WTC11 (cell line): ENCODE measurements at regions not wholly inside any gene's neighbourhood (a gene's known extent, or its start where the extent isn't known, plus 50 kb on each side); places are given as distances from the start of the nearest gene placed in this dataset.

Source experiments
- ATAC-seq: fragments of 200-7000 bp; cut with Tn5 transposase; 2 replicates; pipeline ENCODE4 v1.10.0; 2021; ENCODE audit warnings: mild to moderate bottlenecking, moderate library complexity
- CTCF ChIA-PET: fragments of 300-600 bp; sonication (Branson Sonifier 250); formaldehyde crosslinking; loops from one replicate; lab custom pipeline; 2021; ENCODE audit warnings: antibody characterized with exemption; lab: Charles Lee
- POLR2A ChIA-PET: fragments of 350-600 bp; sonication (Branson Sonifier 250); formaldehyde crosslinking; loops from one replicate; lab custom pipeline; 2021; ENCODE audit warnings: antibody characterized with exemption; lab: Charles Lee
- DNase-seq: peaks from one replicate; pipeline ENCODE4 v3.0.0; 2021; ENCODE audit warnings: low spot score
- H3K27ac Mint-ChIP-seq: 2 replicates; pipeline ENCODE4 v1.8.0; 2021; ENCODE audit warnings: mixed read lengths
- H3K27me3 Mint-ChIP-seq: 2 replicates; pipeline ENCODE4 v1.8.0; 2021; ENCODE audit warnings: low read depth, mild to moderate bottlenecking, moderate library complexity, mixed read lengths
- H3K36me3 Mint-ChIP-seq: 2 replicates; pipeline ENCODE4 v1.8.0; 2021; ENCODE audit warnings: mixed read lengths
- H3K4me1 Mint-ChIP-seq: 2 replicates; pipeline ENCODE4 v1.8.0; 2022; ENCODE audit warnings: mixed read lengths
- H3K4me3 Mint-ChIP-seq: 2 replicates; pipeline ENCODE4 v1.8.0; 2021; ENCODE audit warnings: mild to moderate bottlenecking, moderate library complexity, mixed read lengths
- H3K9me3 Mint-ChIP-seq: 2 replicates; pipeline ENCODE4 v1.8.0; 2021; ENCODE audit warnings: mixed read lengths
- E2F1 ChIP-seq: sonication (generic); formaldehyde crosslinking; IDR thresholded peaks from 2 replicates; pipeline ENCODE4 v1.8.0; 2022; ENCODE audit warnings: mild to moderate bottlenecking, missing genetic modification reagents
- ELF4 ChIP-seq: sonication (generic); formaldehyde crosslinking; IDR thresholded peaks from 2 replicates; pipeline ENCODE4 v1.8.1; 2022; ENCODE audit warnings: low read depth, mild to moderate bottlenecking, moderate library complexity, missing genetic modification reagents
- HMGA2 ChIP-seq: fragments of 250-450 bp; sonication (Bioruptor Pico); IDR thresholded peaks from 2 replicates; pipeline ENCODE4 v1.4.0; 2021; ENCODE audit warnings: mild to moderate bottlenecking, moderate library complexity
- NR1H2 ChIP-seq: sonication (generic); formaldehyde crosslinking; IDR thresholded peaks from 2 replicates; pipeline ENCODE4 v1.9.0; 2021; ENCODE audit warnings: mild to moderate bottlenecking, moderate library complexity, missing genetic modification reagents
- NR2C2 ChIP-seq: sonication (generic); formaldehyde crosslinking; IDR thresholded peaks from 2 replicates; pipeline ENCODE4 v1.8.0; 2022; ENCODE audit warnings: mild to moderate bottlenecking, missing genetic modification reagents
- PRRX2 ChIP-seq: fragments of 250-450 bp; sonication (Bioruptor Pico); IDR thresholded peaks from 2 replicates; pipeline ENCODE4 v1.8.0; 2021; ENCODE audit warnings: mild to moderate bottlenecking
- SMAD3 ChIP-seq: sonication (generic); formaldehyde crosslinking; IDR thresholded peaks from 2 replicates; pipeline ENCODE4 v1.8.0; 2022; ENCODE audit warnings: missing genetic modification reagents, mild to moderate bottlenecking, borderline replicate concordance
- TCF7 ChIP-seq: sonication (generic); formaldehyde crosslinking; IDR thresholded peaks from 2 replicates; pipeline ENCODE4 v1.8.0; 2022; ENCODE audit warnings: mild to moderate bottlenecking, low read depth, missing genetic modification reagents, moderate library complexity
- TEAD1 ChIP-seq: sonication (generic); formaldehyde crosslinking; IDR thresholded peaks from 2 replicates; pipeline ENCODE4 v1.8.0; 2022; ENCODE audit warnings: mild to moderate bottlenecking, missing genetic modification reagents
- TEAD4 ChIP-seq: sonication (generic); formaldehyde crosslinking; IDR thresholded peaks from 2 replicates; pipeline ENCODE4 v1.8.0; 2022; ENCODE audit warnings: mild to moderate bottlenecking, missing genetic modification reagents
- ZNF121 ChIP-seq: sonication (generic); formaldehyde crosslinking; IDR thresholded peaks from 2 replicates; pipeline ENCODE4 v1.8.0; 2023; ENCODE audit warnings: missing genetic modification reagents
- ZNF416 ChIP-seq: fragments of 250-450 bp; sonication (Bioruptor Pico); IDR thresholded peaks from 2 replicates; pipeline ENCODE4 v1.9.0; 2021; ENCODE audit warnings: mild to moderate bottlenecking, inconsistent platforms
- ZSCAN18 ChIP-seq: fragments of 250-450 bp; sonication (Bioruptor Pico); IDR thresholded peaks from 2 replicates; pipeline ENCODE4 v2.1.2; 2022; ENCODE audit warnings: mild to moderate bottlenecking, moderate library complexity
- TF ChIP-seq, protein P1 (sequence below): sonication (generic); formaldehyde crosslinking; IDR thresholded peaks from 2 replicates; pipeline ENCODE4 v1.8.0; 2023; ENCODE audit warnings: mild to moderate bottlenecking, missing genetic modification reagents
- TF ChIP-seq, protein P2 (sequence below): sonication (generic); formaldehyde crosslinking; IDR thresholded peaks from 2 replicates; pipeline ENCODE4 v1.8.0; 2023; ENCODE audit warnings: missing genetic modification reagents
- TF ChIP-seq, protein P3 (sequence below): fragments of 250-450 bp; sonication (Bioruptor Pico); IDR thresholded peaks from 2 replicates; pipeline ENCODE4 v1.8.0; 2021; ENCODE audit warnings: mild to moderate bottlenecking
- TF ChIP-seq, protein P4 (sequence below): sonication (generic); formaldehyde crosslinking; IDR thresholded peaks from 2 replicates; pipeline ENCODE4 v1.8.1; 2022; ENCODE audit warnings: mild to moderate bottlenecking, moderate library complexity, missing genetic modification reagents
- TF ChIP-seq, protein P5 (sequence below): fragments of 250-450 bp; sonication (Bioruptor Pico); IDR thresholded peaks from 2 replicates; pipeline ENCODE4 v1.9.0; 2021; ENCODE audit warnings: moderate library complexity, mild to moderate bottlenecking, inconsistent platforms, borderline replicate concordance
- TF ChIP-seq, protein P6 (sequence below): sonication (generic); formaldehyde crosslinking; conservative IDR thresholded peaks from 2 replicates; pipeline ENCODE4 v1.8.1; 2022; ENCODE audit warnings: mild to moderate bottlenecking, missing genetic modification reagents
- TF ChIP-seq, protein P7 (sequence below): sonication (generic); formaldehyde crosslinking; IDR thresholded peaks from 2 replicates; pipeline ENCODE4 v1.8.1; 2022; ENCODE audit warnings: missing genetic modification reagents, borderline replicate concordance

- TF ChIP-seq TEAD1 (CRISPR knock-in tag): no peak
- no peak for TF ChIP-seq E2F1 (CRISPR knock-in tag)
- TF ChIP-seq, protein P1, sequence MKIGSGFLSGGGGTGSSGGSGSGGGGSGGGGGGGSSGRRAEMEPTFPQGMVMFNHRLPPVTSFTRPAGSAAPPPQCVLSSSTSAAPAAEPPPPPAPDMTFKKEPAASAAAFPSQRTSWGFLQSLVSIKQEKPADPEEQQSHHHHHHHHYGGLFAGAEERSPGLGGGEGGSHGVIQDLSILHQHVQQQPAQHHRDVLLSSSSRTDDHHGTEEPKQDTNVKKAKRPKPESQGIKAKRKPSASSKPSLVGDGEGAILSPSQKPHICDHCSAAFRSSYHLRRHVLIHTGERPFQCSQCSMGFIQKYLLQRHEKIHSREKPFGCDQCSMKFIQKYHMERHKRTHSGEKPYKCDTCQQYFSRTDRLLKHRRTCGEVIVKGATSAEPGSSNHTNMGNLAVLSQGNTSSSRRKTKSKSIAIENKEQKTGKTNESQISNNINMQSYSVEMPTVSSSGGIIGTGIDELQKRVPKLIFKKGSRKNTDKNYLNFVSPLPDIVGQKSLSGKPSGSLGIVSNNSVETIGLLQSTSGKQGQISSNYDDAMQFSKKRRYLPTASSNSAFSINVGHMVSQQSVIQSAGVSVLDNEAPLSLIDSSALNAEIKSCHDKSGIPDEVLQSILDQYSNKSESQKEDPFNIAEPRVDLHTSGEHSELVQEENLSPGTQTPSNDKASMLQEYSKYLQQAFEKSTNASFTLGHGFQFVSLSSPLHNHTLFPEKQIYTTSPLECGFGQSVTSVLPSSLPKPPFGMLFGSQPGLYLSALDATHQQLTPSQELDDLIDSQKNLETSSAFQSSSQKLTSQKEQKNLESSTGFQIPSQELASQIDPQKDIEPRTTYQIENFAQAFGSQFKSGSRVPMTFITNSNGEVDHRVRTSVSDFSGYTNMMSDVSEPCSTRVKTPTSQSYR (CRISPR knock-in tag): no peak
- no peak for TF ChIP-seq ELF4 (CRISPR knock-in tag)
- TF ChIP-seq NR1H2 (CRISPR knock-in tag): no peak
- TF ChIP-seq, protein P2, sequence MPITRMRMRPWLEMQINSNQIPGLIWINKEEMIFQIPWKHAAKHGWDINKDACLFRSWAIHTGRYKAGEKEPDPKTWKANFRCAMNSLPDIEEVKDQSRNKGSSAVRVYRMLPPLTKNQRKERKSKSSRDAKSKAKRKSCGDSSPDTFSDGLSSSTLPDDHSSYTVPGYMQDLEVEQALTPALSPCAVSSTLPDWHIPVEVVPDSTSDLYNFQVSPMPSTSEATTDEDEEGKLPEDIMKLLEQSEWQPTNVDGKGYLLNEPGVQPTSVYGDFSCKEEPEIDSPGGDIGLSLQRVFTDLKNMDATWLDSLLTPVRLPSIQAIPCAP (CRISPR knock-in tag): no peak
- TF ChIP-seq, protein P3, sequence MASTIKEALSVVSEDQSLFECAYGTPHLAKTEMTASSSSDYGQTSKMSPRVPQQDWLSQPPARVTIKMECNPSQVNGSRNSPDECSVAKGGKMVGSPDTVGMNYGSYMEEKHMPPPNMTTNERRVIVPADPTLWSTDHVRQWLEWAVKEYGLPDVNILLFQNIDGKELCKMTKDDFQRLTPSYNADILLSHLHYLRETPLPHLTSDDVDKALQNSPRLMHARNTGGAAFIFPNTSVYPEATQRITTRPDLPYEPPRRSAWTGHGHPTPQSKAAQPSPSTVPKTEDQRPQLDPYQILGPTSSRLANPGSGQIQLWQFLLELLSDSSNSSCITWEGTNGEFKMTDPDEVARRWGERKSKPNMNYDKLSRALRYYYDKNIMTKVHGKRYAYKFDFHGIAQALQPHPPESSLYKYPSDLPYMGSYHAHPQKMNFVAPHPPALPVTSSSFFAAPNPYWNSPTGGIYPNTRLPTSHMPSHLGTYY (CRISPR knock-in tag): no peak
- TF ChIP-seq TCF7 (CRISPR knock-in tag): no peak
- no peak for TF ChIP-seq ZNF121 (CRISPR knock-in tag)
- TF ChIP-seq TEAD4 (CRISPR knock-in tag): no peak
- TF ChIP-seq PRRX2 (CRISPR knock-in tag): no peak
- TF ChIP-seq, protein P4, sequence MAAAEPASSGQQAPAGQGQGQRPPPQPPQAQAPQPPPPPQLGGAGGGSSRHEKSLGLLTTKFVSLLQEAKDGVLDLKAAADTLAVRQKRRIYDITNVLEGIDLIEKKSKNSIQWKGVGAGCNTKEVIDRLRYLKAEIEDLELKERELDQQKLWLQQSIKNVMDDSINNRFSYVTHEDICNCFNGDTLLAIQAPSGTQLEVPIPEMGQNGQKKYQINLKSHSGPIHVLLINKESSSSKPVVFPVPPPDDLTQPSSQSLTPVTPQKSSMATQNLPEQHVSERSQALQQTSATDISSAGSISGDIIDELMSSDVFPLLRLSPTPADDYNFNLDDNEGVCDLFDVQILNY (CRISPR knock-in tag): no peak
- TF ChIP-seq, protein P5, sequence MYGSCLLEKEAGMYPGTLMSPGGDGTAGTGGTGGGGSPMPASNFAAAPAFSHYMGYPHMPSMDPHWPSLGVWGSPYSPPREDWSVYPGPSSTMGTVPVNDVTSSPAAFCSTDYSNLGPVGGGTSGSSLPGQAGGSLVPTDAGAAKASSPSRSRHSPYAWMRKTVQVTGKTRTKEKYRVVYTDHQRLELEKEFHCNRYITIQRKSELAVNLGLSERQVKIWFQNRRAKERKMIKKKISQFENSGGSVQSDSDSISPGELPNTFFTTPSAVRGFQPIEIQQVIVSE (CRISPR knock-in tag): no peak
- no peak for TF ChIP-seq ZSCAN18 (CRISPR knock-in tag)
- Mint-ChIP-seq H3K27me3 (no peaks in the 10 kb centered on the region; the same call in 1 of the 2 replicates), H3K4me1 (no peaks in the 10 kb centered on the region), H3K9me3 (peaks cover 47% of the 10 kb centered on the region), H3K36me3 (peaks cover 33% of the 10 kb centered on the region), H3K27ac (no peak overlapping the region), H3K4me3 (no peak overlapping the region)
- ChIA-PET POLR2A (no interaction called here), CTCF (no interaction called here)
- DNase-seq (no peak), ATAC-seq (no peak)
Measured at GRCh38 chr2:17076533-17076932, 410.9 kb upstream of the CYRIA start.

DNA sequence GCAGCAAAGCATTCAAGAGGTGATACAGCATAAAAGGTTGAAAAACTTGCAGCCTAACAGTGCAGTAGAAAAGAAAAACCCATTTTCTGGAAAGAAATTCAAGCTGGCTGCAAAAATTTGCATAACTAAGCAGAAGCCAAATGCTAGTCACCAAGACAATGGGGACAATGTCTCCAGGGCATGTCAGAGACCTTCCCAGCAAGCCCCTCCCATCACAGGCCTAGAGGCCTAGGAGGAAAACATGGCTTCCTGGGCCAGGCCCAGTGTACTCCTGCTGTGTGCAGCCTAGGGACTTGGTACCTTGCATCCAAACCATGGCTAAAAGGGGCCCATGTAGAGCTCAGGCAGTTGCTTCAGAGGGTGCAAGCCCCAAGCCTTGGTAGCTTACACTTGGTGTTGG is 405.1 kb upstream of the CYRIA start:
- POLR2A ChIA-PET: no interaction called here
- H3K9me3 Mint-ChIP-seq: peaks cover 24% of the 10 kb centered on the region
- ATAC-seq (peak; percentile 77), DNase-seq (peak; percentile 21)
- CTCF ChIA-PET: no interaction called here
- H3K4me1 Mint-ChIP-seq: peaks cover 10% of the 10 kb centered on the region; the same call in 1 of the 2 replicates
- H3K36me3 Mint-ChIP-seq: peaks cover 19% of the 10 kb centered on the region
- H3K4me3 Mint-ChIP-seq: no peak overlapping the region
- H3K27me3 Mint-ChIP-seq: no peaks in the 10 kb centered on the region; the same call in 1 of the 2 replicates
- H3K27ac Mint-ChIP-seq: no peak overlapping the region
- TF ChIP-seq SMAD3 (CRISPR knock-in tag) (no peak), HMGA2 (CRISPR knock-in tag) (no peak), ZNF416 (CRISPR knock-in tag) (no peak), E2F1 (CRISPR knock-in tag) (no peak), NR2C2 (no peak)
- TF ChIP-seq, protein P5 (CRISPR knock-in tag): no peak
- TF ChIP-seq, protein P6, sequence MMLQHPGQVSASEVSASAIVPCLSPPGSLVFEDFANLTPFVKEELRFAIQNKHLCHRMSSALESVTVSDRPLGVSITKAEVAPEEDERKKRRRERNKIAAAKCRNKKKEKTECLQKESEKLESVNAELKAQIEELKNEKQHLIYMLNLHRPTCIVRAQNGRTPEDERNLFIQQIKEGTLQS (CRISPR knock-in tag): no peak
- TF ChIP-seq, protein P7, sequence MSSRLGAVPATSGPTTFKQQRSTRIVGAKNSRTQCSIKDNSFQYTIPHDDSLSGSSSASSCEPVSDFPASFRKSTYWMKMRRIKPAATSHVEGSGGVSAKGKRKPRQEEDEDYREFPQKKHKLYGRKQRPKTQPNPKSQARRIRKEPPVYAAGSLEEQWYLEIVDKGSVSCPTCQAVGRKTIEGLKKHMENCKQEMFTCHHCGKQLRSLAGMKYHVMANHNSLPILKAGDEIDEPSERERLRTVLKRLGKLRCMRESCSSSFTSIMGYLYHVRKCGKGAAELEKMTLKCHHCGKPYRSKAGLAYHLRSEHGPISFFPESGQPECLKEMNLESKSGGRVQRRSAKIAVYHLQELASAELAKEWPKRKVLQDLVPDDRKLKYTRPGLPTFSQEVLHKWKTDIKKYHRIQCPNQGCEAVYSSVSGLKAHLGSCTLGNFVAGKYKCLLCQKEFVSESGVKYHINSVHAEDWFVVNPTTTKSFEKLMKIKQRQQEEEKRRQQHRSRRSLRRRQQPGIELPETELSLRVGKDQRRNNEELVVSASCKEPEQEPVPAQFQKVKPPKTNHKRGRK (CRISPR knock-in tag): no peak
